CD4-positive, alpha-beta memory T cell (primary cell): ENCODE measurements at regions not wholly inside any gene's neighbourhood (a gene's known extent, or its start where the extent isn't known, plus 50 kb on each side); places are given as distances from the start of the nearest gene placed in this dataset.

ENCODE experiments used
- CTCF ChIA-PET: fragments of 350-600 bp; sonication (Branson Sonifier 250); formaldehyde crosslinking; loops from one replicate; lab custom pipeline; 2021; ENCODE audit warnings: inconsistent platforms; ENCODE audit not compliant: partially characterized antibody; lab: Charles Lee
- POLR2A ChIA-PET: fragments of 350-600 bp; sonication (Branson Sonifier 250); formaldehyde crosslinking; loops from one replicate; lab custom pipeline; 2021; ENCODE audit not compliant: partially characterized antibody; lab: Charles Lee
- DNase-seq, 5 donors: peaks; one replicate each; pipeline versions ENCODE4 v3.0.0 to v3.0.0-alpha.2; 2020 to 2022; ENCODE audit warnings: mixed read lengths in 1 of 5
- H3K27ac ChIP-seq: one replicate; pipeline ENCODE4 v1.7.0; 2013; ENCODE audit warnings: low read depth, low read length
- H3K27me3 ChIP-seq: 2 replicates; pipeline ENCODE4 v1.7.0; 2013; ENCODE audit warnings: mild to moderate bottlenecking, low read length, moderate library complexity; ENCODE audit not compliant: insufficient read depth
- H3K36me3 ChIP-seq: 2 replicates; pipeline ENCODE4 v1.7.0; 2013; ENCODE audit warnings: mild to moderate bottlenecking, low read length, moderate library complexity; ENCODE audit not compliant: insufficient read depth
- H3K4me1 ChIP-seq: 2 replicates; pipeline ENCODE4 v1.7.0; 2013; ENCODE audit warnings: mild to moderate bottlenecking, low read length, moderate library complexity; ENCODE audit not compliant: insufficient read depth
- H3K4me3 ChIP-seq, 2 donors: one replicate each; pipeline ENCODE4 v1.7.0; 2013; ENCODE audit warnings: low read length in 2 of 2, mild to moderate bottlenecking in 1 of 2
- H3K9me3 ChIP-seq, 2 donors: one replicate each; pipeline ENCODE4 v1.7.0; 2013; ENCODE audit warnings: low read length in 2 of 2, control low read depth in 1 of 2; ENCODE audit not compliant: control insufficient read depth in 1 of 2
- H3K27ac Mint-ChIP-seq, 7 donors: one replicate each; pipeline ENCODE4 v1.8.0; 2020 to 2021; ENCODE audit warnings: mixed read lengths in 7 of 7, mild to moderate bottlenecking in 6 of 7, inconsistent platforms in 3 of 7, moderate library complexity in 3 of 7
- H3K27me3 Mint-ChIP-seq, 2 donors: one replicate each; pipeline ENCODE4 v1.8.0; 2020 to 2021; ENCODE audit warnings: mixed read lengths in 2 of 2
- H3K36me3 Mint-ChIP-seq, 2 donors: one replicate each; pipeline ENCODE4 v1.8.0; 2020 to 2021; ENCODE audit warnings: mixed read lengths in 2 of 2, inconsistent platforms in 1 of 2, mild to moderate bottlenecking in 1 of 2
- H3K4me1 Mint-ChIP-seq, 4 donors: one replicate each; pipeline ENCODE4 v1.8.0; 2020 to 2021; ENCODE audit warnings: mixed read lengths in 4 of 4, mild to moderate bottlenecking in 1 of 4
- H3K4me3 Mint-ChIP-seq, 8 donors: one replicate each; pipeline ENCODE4 v1.8.0; 2020 to 2021; ENCODE audit warnings: mixed read lengths in 8 of 8, mild to moderate bottlenecking in 7 of 8, moderate library complexity in 6 of 8, inconsistent platforms in 3 of 8
- H3K9me3 Mint-ChIP-seq, 8 donors: one replicate each; pipeline ENCODE4 v1.8.0; 2020 to 2021; ENCODE audit warnings: mixed read lengths in 8 of 8, mild to moderate bottlenecking in 5 of 8, inconsistent platforms in 3 of 8, moderate library complexity in 1 of 8
- intact Hi-C: fragments of 100-400 bp; cut with micrococcal nuclease; formaldehyde crosslinking; loops from one replicate; pipeline ENCODE4 v1.15.1; 2023

- Histone ChIP-seq H3K36me3 (no peaks in the 10 kb centered on the region), H3K9me3 (no peaks in the 10 kb centered on the region), H3K4me1 (no peaks in the 10 kb centered on the region), H3K27me3 (no peaks in the 10 kb centered on the region), H3K4me3 (no peak overlapping the region), H3K27ac (no peak overlapping the region)
- Mint-ChIP-seq H3K4me1 (no peaks in the 10 kb centered on the region), H3K36me3 (no peaks in the 10 kb centered on the region), H3K27ac (no peak overlapping the region), H3K27me3 (no peaks in the 10 kb centered on the region), H3K9me3 (no peaks in the 10 kb centered on the region), H3K4me3 (no peak overlapping the region)
- CTCF ChIA-PET: no interaction called here
- no peak for DNase-seq
- POLR2A ChIA-PET: no interaction called here
- intact Hi-C loops: no loop called here
Measured at GRCh38 chr11:127126986-127127385, 126.4 kb upstream of the KIRREL3 start.

GRCh38 chr11:127119356-127119755 is 118.8 kb upstream of the KIRREL3 start:
- DNase-seq: no peak
- intact Hi-C loops: no loop called here
- Mint-ChIP-seq H3K36me3 (no peaks in the 10 kb centered on the region), H3K4me3 (no peak overlapping the region), H3K27me3 (no peaks in the 10 kb centered on the region), H3K27ac (no peak overlapping the region), H3K4me1 (no peaks in the 10 kb centered on the region), H3K9me3 (peaks cover 0 to 7% (median 0%) of the 10 kb centered on the region in 8 donors)
- Histone ChIP-seq H3K27me3 (no peaks in the 10 kb centered on the region), H3K4me1 (no peaks in the 10 kb centered on the region), H3K4me3 (no peak overlapping the region), H3K27ac (no peak overlapping the region), H3K9me3 (no peaks in the 10 kb centered on the region), H3K36me3 (no peaks in the 10 kb centered on the region)
- POLR2A ChIA-PET: no interaction called here
- CTCF ChIA-PET: no interaction called here

- Mint-ChIP-seq H3K36me3 (no peaks in the 10 kb centered on the region), H3K27me3 (no peaks in the 10 kb centered on the region), H3K9me3 (peaks cover 0 to 7% (median 0%) of the 10 kb centered on the region in 8 donors), H3K4me1 (no peaks in the 10 kb centered on the region), H3K4me3 (no peak overlapping the region), H3K27ac (no peak overlapping the region)
- ChIA-PET CTCF (no interaction called here), POLR2A (no interaction called here)
- intact Hi-C loops: no loop called here
- no peak overlapping the region for H3K4me3 ChIP-seq
- no peaks in the 10 kb centered on the region for H3K27me3 ChIP-seq
- no peaks in the 10 kb centered on the region for H3K4me1 ChIP-seq
- no peak overlapping the region for H3K27ac ChIP-seq
- no peak for DNase-seq
- no peaks in the 10 kb centered on the region for H3K9me3 ChIP-seq
- no peaks in the 10 kb centered on the region for H3K36me3 ChIP-seq
Measured at GRCh38 chr11:127118811-127119210, 118.2 kb upstream of the KIRREL3 start.

- Histone ChIP-seq H3K27ac (no peak overlapping the region), H3K36me3 (no peaks in the 10 kb centered on the region), H3K27me3 (no peaks in the 10 kb centered on the region), H3K4me3 (no peak overlapping the region), H3K4me1 (no peaks in the 10 kb centered on the region), H3K9me3 (no peaks in the 10 kb centered on the region)
- Mint-ChIP-seq H3K4me1 (no peaks in the 10 kb centered on the region), H3K27ac (no peak overlapping the region), H3K36me3 (no peaks in the 10 kb centered on the region), H3K27me3 (no peaks in the 10 kb centered on the region), H3K9me3 (peaks cover 0 to 7% (median 0%) of the 10 kb centered on the region in 8 donors), H3K4me3 (no peak overlapping the region)
- no peak for DNase-seq
- POLR2A ChIA-PET: no interaction called here
- intact Hi-C loops: no loop called here
- CTCF ChIA-PET: no interaction called here
Measured at GRCh38 chr11:127117231-127117739, 116.7 kb upstream of the KIRREL3 start.

GRCh38 chr11:127115844-127116243 is 115.3 kb upstream of the KIRREL3 start:
- no peaks in the 10 kb centered on the region for H3K36me3 ChIP-seq
- peaks cover 0 to under 1% of the 10 kb centered on the region in 2 donors for H3K27me3 Mint-ChIP-seq

GRCh38 chr11:127114035-127114434 is 113.5 kb upstream of the KIRREL3 start:
- H3K9me3 ChIP-seq: no peaks in the 10 kb centered on the region
- Mint-ChIP-seq H3K27me3 (peaks cover 0 to 2% of the 10 kb centered on the region in 2 donors), H3K27ac (no peak overlapping the region), H3K4me1 (no peaks in the 10 kb centered on the region), H3K4me3 (no peak overlapping the region), H3K36me3 (no peaks in the 10 kb centered on the region), H3K9me3 (peaks cover 0 to 3% (median 0%) of the 10 kb centered on the region in 8 donors)
- H3K27ac ChIP-seq: no peak overlapping the region
- H3K4me1 ChIP-seq: no peaks in the 10 kb centered on the region
- POLR2A ChIA-PET: no interaction called here
- no peaks in the 10 kb centered on the region for H3K36me3 ChIP-seq
- CTCF ChIA-PET: interaction anchor here (1.0 kb wide), 1 partner anchor 9 kb away, joined by 3 read pairs; no protein-coding TSS in a partner anchor
- no peaks in the 10 kb centered on the region for H3K27me3 ChIP-seq
- intact Hi-C loops: no loop called here
- no peak for DNase-seq
- no peak overlapping the region for H3K4me3 ChIP-seq

More at GRCh38 chr11:127115844-127116243, 115.3 kb upstream of the KIRREL3 start:
- Mint-ChIP-seq H3K4me1 (no peaks in the 10 kb centered on the region), H3K36me3 (no peaks in the 10 kb centered on the region), H3K4me3 (no peak overlapping the region), H3K9me3 (peaks cover 0 to 3% (median 0%) of the 10 kb centered on the region in 8 donors), H3K27ac (no peak overlapping the region)
- ChIA-PET CTCF (no interaction called here), POLR2A (no interaction called here)
- H3K9me3 ChIP-seq: no peaks in the 10 kb centered on the region
- DNase-seq: no peak
- no peaks in the 10 kb centered on the region for H3K4me1 ChIP-seq
- H3K4me3 ChIP-seq: no peak overlapping the region
- H3K27me3 ChIP-seq: no peaks in the 10 kb centered on the region
- intact Hi-C loops: no loop called here
- no peak overlapping the region for H3K27ac ChIP-seq

- H3K9me3 ChIP-seq: no peaks in the 10 kb centered on the region
- Mint-ChIP-seq H3K4me1 (no peaks in the 10 kb centered on the region), H3K36me3 (no peaks in the 10 kb centered on the region), H3K9me3 (peaks cover 0 to 3% (median 0%) of the 10 kb centered on the region in 8 donors), H3K27me3 (peaks cover 0 to 2% of the 10 kb centered on the region in 2 donors), H3K4me3 (no peak overlapping the region), H3K27ac (no peak overlapping the region)
- intact Hi-C loops: no loop called here
- H3K27me3 ChIP-seq: no peaks in the 10 kb centered on the region
- no peak overlapping the region for H3K27ac ChIP-seq
- H3K4me3 ChIP-seq: no peak overlapping the region
- H3K36me3 ChIP-seq: no peaks in the 10 kb centered on the region
- no peak for DNase-seq
- POLR2A ChIA-PET: no interaction called here
- CTCF ChIA-PET: no interaction called here
- no peaks in the 10 kb centered on the region for H3K4me1 ChIP-seq
Measured at GRCh38 chr11:127110542-127110941, 110.0 kb upstream of the KIRREL3 start.
